ENCODE measurements at regions not wholly inside any gene's neighbourhood (a gene's known extent, or its start where the extent isn't known, plus 50 kb on each side); places are given as distances from the start of the nearest gene placed in this dataset.

DNA sequence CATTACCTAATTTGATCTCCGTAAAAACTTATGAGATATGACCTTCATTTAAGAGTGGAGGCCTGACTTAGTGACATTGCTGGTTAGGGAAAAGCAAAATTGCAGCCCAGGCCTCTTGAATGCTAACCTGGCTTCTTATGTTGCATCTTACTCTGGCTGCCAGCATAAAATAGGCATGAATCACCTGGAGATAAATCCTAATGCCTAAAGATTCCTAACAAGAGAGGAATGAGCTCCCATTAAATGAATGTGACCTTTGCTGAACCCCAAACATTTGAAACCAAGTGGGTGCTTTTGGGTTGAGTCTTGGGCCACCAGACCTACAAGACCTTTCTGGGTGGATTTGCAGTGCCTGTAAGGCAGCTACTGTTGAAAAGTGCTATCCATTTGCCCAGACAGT lies 1145.6 kb upstream of the TENM4 start:
- H3K4me1 ChIP-seq = no peaks in the 10 kb centered on the region
- H3K9me3 ChIP-seq = no peaks in the 10 kb centered on the region
- intact Hi-C loops (cut with DNase I; ENCODE audit: low total_unique reads) = no loop called here
- no peak for DNase-seq
- no peak overlapping the region for H3K27ac ChIP-seq
- H3K36me3 ChIP-seq = no peaks in the 10 kb centered on the region
- H3K4me3 ChIP-seq = no peak overlapping the region
- no peaks in the 10 kb centered on the region for H3K27me3 ChIP-seq
- TF ChIP-seq, protein P1, sequence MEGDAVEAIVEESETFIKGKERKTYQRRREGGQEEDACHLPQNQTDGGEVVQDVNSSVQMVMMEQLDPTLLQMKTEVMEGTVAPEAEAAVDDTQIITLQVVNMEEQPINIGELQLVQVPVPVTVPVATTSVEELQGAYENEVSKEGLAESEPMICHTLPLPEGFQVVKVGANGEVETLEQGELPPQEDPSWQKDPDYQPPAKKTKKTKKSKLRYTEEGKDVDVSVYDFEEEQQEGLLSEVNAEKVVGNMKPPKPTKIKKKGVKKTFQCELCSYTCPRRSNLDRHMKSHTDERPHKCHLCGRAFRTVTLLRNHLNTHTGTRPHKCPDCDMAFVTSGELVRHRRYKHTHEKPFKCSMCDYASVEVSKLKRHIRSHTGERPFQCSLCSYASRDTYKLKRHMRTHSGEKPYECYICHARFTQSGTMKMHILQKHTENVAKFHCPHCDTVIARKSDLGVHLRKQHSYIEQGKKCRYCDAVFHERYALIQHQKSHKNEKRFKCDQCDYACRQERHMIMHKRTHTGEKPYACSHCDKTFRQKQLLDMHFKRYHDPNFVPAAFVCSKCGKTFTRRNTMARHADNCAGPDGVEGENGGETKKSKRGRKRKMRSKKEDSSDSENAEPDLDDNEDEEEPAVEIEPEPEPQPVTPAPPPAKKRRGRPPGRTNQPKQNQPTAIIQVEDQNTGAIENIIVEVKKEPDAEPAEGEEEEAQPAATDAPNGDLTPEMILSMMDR (IDR thresholded peaks at IDR 0.05) = no peak

DNA sequence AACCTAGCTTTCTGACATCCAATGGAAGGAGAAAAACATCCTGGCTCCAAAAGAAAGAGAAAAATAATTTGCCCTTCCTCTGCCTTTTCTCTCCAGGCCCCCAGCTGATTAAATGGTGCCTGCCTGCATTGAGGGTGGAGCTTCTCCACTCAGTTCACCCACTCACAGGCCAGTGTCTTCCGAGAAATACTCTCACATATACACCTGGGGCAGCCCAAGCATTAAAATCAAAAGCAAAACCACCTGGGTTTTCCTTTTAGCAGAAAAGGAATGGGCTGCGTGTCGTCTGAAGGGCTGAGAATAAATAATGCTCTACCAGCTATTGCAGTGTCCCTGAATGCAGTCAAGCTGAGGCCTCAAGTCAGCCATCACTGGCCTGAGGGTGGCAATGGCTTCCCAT lies 1143.8 kb upstream of the TENM4 start:
- Histone ChIP-seq H3K4me1 (no peaks in the 10 kb centered on the region), H3K36me3 (no peaks in the 10 kb centered on the region), H3K9me3 (no peaks in the 10 kb centered on the region), H3K27ac (no peak overlapping the region), H3K27me3 (no peaks in the 10 kb centered on the region), H3K4me3 (no peak overlapping the region)
- DNase-seq = no peak
- TF ChIP-seq, protein P1 (IDR thresholded peaks at IDR 0.05) = no peak
- intact Hi-C loops (cut with DNase I; ENCODE audit: low total_unique reads) = no loop called here

DNA sequence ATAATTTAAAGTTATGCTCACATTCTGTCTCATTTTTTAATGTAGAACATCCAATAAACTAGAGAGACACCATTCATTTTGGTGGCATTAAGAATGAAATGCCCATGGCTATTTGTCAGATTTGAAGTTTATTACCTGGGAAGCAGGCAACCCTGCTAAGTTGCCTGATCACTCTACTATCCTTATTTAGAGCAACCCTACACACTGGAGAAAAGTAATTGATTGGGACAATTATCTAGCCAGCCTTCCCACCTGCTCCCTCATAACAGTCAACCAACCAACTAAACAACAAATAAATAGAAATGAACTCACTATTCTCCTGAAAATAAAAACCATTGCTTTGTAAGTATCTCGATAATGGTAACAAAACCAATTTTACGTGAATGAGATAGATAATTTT lies 1129.0 kb upstream of the TENM4 start:
- intact Hi-C loops (cut with DNase I; ENCODE audit: low total_unique reads) = no loop called here
- no peaks in the 10 kb centered on the region for H3K27me3 ChIP-seq

DNA sequence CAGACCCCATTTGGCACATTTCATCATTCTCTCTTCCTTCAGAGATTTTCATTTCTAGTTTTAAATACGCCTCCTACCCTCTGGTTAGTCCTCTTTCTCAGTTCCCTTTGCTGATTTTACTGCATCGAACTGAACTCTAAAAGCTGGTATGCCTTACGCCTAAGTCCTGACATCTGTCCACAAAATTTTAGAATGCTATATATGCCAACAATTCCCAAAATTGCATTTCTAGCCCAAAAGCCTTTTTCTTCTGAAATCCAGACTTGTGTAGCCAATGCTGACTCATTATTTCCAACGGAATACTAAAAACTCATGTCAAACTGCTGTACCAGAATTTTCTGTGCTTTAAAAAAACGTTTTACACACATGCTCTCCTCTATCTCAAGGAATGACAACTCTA lies 1124.4 kb upstream of the TENM4 start:
- Histone ChIP-seq H3K27ac (no peak overlapping the region), H3K27me3 (no peaks in the 10 kb centered on the region), H3K36me3 (no peaks in the 10 kb centered on the region), H3K4me3 (no peak overlapping the region), H3K4me1 (no peaks in the 10 kb centered on the region), H3K9me3 (no peaks in the 10 kb centered on the region)
- intact Hi-C loops (cut with DNase I; ENCODE audit: low total_unique reads) = no loop called here
- TF ChIP-seq, protein P1 (IDR thresholded peaks at IDR 0.05) = no peak
- DNase-seq = no peak

More for the DNA sequence above, 1129.0 kb upstream of the TENM4 start:
- TF ChIP-seq, protein P1 (IDR thresholded peaks at IDR 0.05) = no peak
- Histone ChIP-seq H3K9me3 (no peaks in the 10 kb centered on the region), H3K4me3 (no peak overlapping the region), H3K27ac (no peak overlapping the region), H3K4me1 (no peaks in the 10 kb centered on the region), H3K36me3 (no peaks in the 10 kb centered on the region)
- no peak for DNase-seq

DNA sequence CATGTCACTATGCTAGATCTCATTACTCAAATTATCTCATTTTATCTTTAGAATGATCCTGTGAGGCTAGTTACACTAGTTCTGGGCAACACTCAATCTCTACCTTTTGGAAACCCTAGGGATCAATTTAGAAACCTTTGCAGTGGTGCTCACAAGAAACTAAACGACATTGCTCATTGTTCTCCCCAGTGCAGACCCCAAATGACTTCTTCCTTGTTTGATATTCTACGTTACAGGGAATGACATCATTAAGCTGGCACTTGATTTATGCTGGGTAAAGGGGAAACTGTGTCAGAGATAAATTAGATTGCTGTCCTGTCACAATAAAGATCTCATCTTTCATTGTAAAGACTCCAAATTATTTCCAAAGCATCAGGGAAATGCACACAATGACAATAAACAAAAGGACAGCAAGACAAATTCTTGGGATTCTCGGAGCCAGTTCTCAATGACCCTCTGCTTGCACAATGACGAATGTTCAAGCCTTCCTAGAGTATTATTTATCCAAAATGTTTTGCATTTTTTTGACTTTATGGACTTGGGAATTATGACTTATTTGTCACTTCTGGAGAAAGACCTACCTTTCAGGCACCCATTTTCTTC lies 1121.8 kb upstream of the TENM4 start:
- H3K4me3 ChIP-seq = no peak overlapping the region
- H3K36me3 ChIP-seq = no peaks in the 10 kb centered on the region
- TF ChIP-seq, protein P1 (IDR thresholded peaks at IDR 0.05) = no peak
- intact Hi-C loops (cut with DNase I; ENCODE audit: low total_unique reads) = no loop called here
- no peak overlapping the region for H3K27ac ChIP-seq
- no peak for DNase-seq
- no peaks in the 10 kb centered on the region for H3K27me3 ChIP-seq
- no peaks in the 10 kb centered on the region for H3K9me3 ChIP-seq
- H3K4me1 ChIP-seq = no peaks in the 10 kb centered on the region

DNA sequence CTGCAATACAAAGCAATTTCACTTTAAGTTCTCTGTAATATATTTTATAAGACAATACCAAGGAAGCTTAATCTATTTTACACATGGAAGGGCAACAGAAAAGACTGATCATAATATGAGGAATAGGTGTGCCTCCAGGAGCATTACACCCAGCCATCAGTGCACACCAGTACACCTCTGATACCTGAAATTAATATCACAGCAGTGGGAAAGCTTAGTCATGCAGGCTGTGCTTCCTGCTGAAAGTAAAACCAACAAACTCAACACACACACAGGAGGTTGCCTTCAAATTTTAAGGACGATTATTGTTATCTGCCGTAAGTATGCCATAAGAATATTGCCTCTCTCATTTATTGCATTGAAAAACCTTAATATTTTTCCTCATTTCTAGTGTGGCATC lies 1119.1 kb upstream of the TENM4 start:
- intact Hi-C loops (cut with DNase I; ENCODE audit: low total_unique reads) = no loop called here
- Histone ChIP-seq H3K36me3 (no peaks in the 10 kb centered on the region), H3K4me3 (no peak overlapping the region), H3K27me3 (no peaks in the 10 kb centered on the region), H3K27ac (no peak overlapping the region), H3K9me3 (no peaks in the 10 kb centered on the region), H3K4me1 (no peaks in the 10 kb centered on the region)
- TF ChIP-seq, protein P1 (IDR thresholded peaks at IDR 0.05) = no peak
- DNase-seq = no peak

Data from tibial artery (tissue), 4 donors.